Adrenal gland (tissue), 5 donors: ENCODE measurements at regions not wholly inside any gene's neighbourhood (a gene's known extent, or its start where the extent isn't known, plus 50 kb on each side); places are given as distances from the start of the nearest gene placed in this dataset.

Source experiments
- CTCF ChIP-seq, 6 experiments: fragments of 450-650 bp in 4 of 6; fragments of 200-600 bp in 2 of 6; sonication (generic) in 1 of 6; IDR thresholded peaks; 1 replicate in 5 of 6; 2 replicates in 1 of 6; pipeline versions ENCODE4 v1.5.1 to v1.8.0; 2016 to 2021; ENCODE audit warnings: antibody characterized with exemption in 6 of 6, mild to moderate bottlenecking in 2 of 6, moderate library complexity in 1 of 6
- POLR2A ChIP-seq, 2 donors: fragments of 450-650 bp; IDR thresholded peaks; one replicate each; pipeline ENCODE4 v1.6.1; 2017; ENCODE audit warnings: antibody characterized with exemption in 2 of 2, mild to moderate bottlenecking in 2 of 2, moderate library complexity in 1 of 2
- donor health status: DM: no; HTN: no; CAD: no.

- no peak for TF ChIP-seq CTCF (IDR thresholded peaks at IDR 0.05)
- TF ChIP-seq POLR2A (IDR thresholded peaks at IDR 0.05) = no peak
Observed at GRCh38 chr2:201960305-201960704, 73.3 kb upstream of the FZD7 start.
